CD4-positive, alpha-beta T cell treated with Interleukin-17A for 4 hours (primary cell): ENCODE measurements at regions not wholly inside any gene's neighbourhood (a gene's known extent, or its start where the extent isn't known, plus 50 kb on each side); places are given as distances from the start of the nearest gene placed in this dataset.
"Not testable (repeated sequence)": the region's sequence is repeated elsewhere in the genome, so short reads cannot be mapped to it uniquely, and the experiment has no call there.

ENCODE experiments used
- DNase-seq: peaks from one replicate; pipeline ENCODE4 v3.0.0-alpha.2; 2020; ENCODE audit warnings: mixed read lengths

GRCh38 chr13:50726164-50726563 lies 117.3 kb downstream of the DLEU7 start:
- DNase-seq = no peak

GRCh38 chr13:50729177-50729576 lies 114.3 kb downstream of the DLEU7 start:
- DNase-seq = no peak

GRCh38 chr13:50730496-50731351 lies 112.8 kb downstream of the DLEU7 start:
- no peak for DNase-seq

GRCh38 chr13:50731400-50731799 lies 112.1 kb downstream of the DLEU7 start:
- DNase-seq = no peak

- DNase-seq = no peak
Observed at GRCh38 chr13:50732712-50733111, 110.8 kb downstream of the DLEU7 start.

GRCh38 chr13:50733392-50733791 lies 110.1 kb downstream of the DLEU7 start:
- no peak for DNase-seq

GRCh38 chr13:50735071-50735470 lies 108.4 kb downstream of the DLEU7 start:
- DNase-seq = no peak

GRCh38 chr13:50740052-50740741 lies 103.3 kb downstream of the DLEU7 start:
- no peak for DNase-seq

GRCh38 chr13:50742353-50742752 lies 101.1 kb downstream of the DLEU7 start:
- DNase-seq = no peak

GRCh38 chr13:50742968-50743367 lies 100.5 kb downstream of the DLEU7 start:
- DNase-seq = no peak

GRCh38 chr13:50744116-50744660 lies 99.3 kb downstream of the DLEU7 start:
- no peak for DNase-seq

GRCh38 chr13:50745542-50746115 lies 97.9 kb downstream of the DLEU7 start:
- no peak for DNase-seq

- DNase-seq = no peak
Observed at GRCh38 chr13:50747737-50748350, 95.6 kb downstream of the DLEU7 start.

GRCh38 chr13:50753221-50753620 lies 90.3 kb downstream of the DLEU7 start:
- DNase-seq = not testable (repeated sequence)

- not testable (repeated sequence) for DNase-seq
Observed at GRCh38 chr13:50755862-50756685, 87.4 kb downstream of the DLEU7 start.

- DNase-seq = no peak
Observed at GRCh38 chr13:50757008-50757407, 86.5 kb downstream of the DLEU7 start.

- no peak for DNase-seq
Observed at GRCh38 chr13:50758796-50759195, 84.7 kb downstream of the DLEU7 start.

GRCh38 chr13:50760751-50761150 lies 82.7 kb downstream of the DLEU7 start:
- DNase-seq = no peak

GRCh38 chr13:50761406-50761805 lies 82.1 kb downstream of the DLEU7 start:
- no peak for DNase-seq

- DNase-seq = no peak
Observed at GRCh38 chr13:50762969-50763567, 80.4 kb downstream of the DLEU7 start.

- DNase-seq = no peak
Observed at GRCh38 chr13:50766013-50766412, 77.5 kb downstream of the DLEU7 start.

GRCh38 chr13:50766695-50767094 lies 76.8 kb downstream of the DLEU7 start:
- no peak for DNase-seq
